Medulla oblongata (tissue), 1 donor: ENCODE measurements at regions not wholly inside any gene's neighbourhood (a gene's known extent, or its start where the extent isn't known, plus 50 kb on each side); places are given as distances from the start of the nearest gene placed in this dataset.
"Not testable (repeated sequence)": the region's sequence is repeated elsewhere in the genome, so short reads cannot be mapped to it uniquely, and the experiment has no call there.

Experiments
- DNase-seq: peaks from one replicate; pipeline ENCODE4 v3.0.0-alpha.2; 2015; ENCODE audit errors: extremely low spot score

DNA sequence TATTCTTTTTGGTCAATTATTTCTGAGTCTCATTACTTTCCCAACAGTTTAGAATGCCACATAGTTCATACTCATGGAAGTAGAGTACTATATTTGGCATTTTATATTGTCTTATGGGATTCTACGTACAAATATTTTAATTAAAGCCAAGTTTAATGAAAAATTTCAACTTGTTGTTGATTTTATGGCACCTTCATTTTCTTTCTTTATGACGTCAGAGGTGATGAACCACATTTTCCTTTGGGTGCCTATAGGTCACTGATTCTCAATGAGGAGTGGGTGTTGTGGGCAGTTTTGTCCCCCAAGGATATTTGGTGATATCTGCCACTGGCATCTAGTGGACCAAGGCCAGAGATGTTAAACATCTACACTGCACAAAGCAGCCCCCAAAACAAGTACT lies 1071.3 kb downstream of the NXPH1 start:
- no peak for DNase-seq

DNA sequence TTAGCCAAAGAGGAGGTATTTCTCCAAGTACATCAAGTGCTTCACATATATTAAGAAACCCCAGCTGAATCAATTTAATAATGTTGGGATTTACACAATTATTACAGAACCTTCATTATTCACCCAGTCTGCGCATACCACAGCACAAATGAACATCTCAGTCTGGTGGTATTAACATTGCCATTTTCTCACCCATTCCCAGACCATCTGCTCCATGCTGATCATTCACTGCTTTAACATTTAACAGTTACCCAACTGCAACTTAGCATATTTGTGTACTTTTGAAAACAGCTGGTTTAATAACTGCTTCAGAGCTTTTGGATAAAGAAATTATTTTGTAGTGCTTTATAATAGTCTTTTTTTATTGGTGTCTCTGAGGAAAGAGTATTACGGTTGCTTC lies 1072.1 kb downstream of the NXPH1 start:
- DNase-seq, result no peak

DNA sequence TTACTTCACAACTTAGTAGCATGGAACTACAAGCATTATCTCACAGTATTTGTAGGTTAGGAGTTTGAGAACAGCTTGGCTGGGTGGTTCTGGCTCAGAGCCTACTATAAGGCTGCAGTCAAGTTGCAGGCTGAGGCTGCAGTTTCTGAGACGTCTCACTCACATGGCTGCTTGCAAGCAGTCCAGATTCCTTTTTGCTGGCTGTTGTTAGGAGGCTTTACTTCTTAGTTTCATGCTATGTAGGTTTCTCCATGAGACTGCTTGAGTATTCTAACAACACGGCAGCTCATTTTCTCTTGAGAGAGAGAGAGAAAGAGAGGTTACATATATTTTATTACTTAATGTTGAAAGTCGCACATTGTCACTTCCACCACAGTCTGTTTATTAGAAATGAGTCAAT lies 1073.9 kb downstream of the NXPH1 start:
- DNase-seq, result no peak

DNA sequence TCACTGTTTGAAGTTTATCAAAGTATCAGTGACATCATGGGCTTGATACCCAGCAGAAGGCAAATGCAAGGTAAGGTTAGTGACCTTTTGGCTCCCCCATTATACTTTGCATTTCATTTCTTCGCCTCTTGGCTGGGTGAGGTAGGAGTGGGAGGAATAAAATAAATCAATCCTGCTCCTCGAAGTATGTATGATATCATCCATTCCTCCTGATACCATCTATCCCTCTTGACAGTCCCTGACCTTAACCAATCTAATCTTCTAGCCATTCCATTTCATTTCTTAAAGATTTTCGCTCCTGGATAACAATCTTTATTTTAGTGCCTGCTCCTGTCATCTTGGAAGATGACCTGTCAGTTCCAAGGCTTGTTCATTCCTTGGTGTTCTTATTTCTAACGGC lies 1083.3 kb downstream of the NXPH1 start:
- DNase-seq, result no peak

DNA sequence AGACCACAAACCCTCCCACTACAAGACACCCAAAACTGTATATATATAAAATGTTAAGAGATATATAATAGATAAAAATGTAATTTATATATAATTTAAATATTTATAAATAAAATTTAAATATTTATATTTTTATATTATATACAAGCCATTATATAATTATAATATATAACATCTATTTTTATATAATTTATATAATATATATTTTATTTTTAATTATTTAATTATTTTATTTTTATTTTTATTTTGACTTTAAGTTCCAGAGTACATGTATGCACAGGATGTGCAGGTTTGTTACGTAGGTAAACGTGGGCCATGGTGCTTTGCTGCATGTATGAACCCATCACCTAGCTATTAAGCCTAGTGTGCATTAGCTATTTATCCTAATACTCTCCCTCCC lies 1090.2 kb downstream of the NXPH1 start:
- DNase-seq, result no peak

- not testable (repeated sequence) for DNase-seq
These were observed 1119.0 kb downstream of the NXPH1 start for GRCh38 chr7:9552431-9552830.

DNA sequence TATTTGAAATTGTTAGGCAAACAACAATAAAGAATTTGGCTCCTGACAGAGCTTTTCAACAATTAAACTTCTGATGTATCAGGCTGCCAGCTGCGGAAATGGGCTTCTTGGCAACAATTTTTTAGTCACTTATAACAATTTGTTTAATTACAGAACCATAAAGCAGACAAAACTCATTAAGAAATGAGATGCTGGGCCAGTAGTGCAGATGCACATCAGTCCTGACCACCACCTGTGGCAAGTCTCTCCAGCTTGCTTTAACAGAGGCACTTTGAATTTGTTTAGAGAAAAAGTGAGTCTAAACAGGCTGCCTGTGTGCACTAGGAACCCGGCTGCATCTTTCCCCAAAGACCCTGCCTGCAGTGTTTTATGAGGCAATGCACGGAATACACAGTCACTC lies 1124.4 kb downstream of the NXPH1 start:
- no peak for DNase-seq

DNA sequence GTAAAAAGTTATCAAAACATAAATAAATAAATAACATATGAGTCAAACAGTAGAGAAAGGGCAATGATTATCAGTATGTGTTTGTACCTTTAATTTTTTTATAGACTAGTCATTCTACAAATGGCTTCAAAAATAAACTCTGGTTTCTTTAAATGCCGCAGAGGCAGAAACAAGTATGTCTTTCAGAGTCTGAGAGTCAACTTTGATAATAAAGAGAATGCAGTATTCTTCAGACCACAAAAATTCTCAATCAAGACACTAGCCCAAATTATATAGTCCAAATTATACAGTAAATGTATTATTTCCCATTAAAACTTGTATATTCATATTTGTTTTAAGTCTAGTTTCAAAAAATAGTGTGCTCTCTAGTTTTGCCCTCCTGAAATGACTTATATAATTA lies 1142.3 kb downstream of the NXPH1 start:
- no peak for DNase-seq

GRCh38 chr7:9582824-9583223 lies 1149.4 kb downstream of the NXPH1 start:
- DNase-seq, result no peak

DNA sequence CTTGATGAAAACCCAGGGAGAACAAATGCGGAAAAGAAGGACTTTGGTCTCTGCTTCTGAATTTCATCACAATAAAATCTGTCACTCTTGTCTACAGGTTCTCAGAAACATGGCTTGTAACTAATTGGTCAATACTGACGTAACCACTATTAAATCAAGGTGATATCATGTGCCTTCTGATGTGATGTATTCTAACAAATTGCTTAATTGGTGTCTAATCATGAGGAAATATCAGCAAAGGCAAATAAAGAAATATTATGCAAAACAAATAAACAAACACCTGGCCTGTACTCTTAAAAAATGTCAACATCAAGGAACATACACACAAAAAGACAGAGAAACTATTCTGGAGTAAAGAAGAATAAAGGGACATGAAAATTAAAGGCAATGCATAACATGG lies 1165.0 kb downstream of the NXPH1 start:
- DNase-seq, result no peak

DNA sequence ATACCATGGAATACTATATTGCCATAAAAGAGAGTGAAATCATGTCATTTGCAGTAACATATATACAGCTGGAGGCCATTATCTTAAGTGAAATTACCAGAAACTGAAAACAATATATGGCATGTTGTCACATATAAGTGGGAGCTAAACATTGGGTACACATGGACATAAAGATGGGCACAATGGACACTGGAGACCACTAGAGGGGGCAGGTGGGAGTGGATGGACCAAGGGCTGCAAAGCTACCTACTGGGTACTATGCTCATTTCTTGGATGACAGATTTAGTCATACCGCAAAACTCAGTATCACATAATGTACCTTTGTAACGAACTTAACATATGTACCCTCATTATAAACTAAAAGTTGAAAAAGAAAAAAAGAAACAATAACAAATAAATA lies 1167.6 kb downstream of the NXPH1 start:
- no peak for DNase-seq

- DNase-seq, result no peak
These were observed 1169.9 kb downstream of the NXPH1 start for GRCh38 chr7:9603291-9603690.

GRCh38 chr7:9608560-9608959 lies 1175.2 kb downstream of the NXPH1 start:
- no peak for DNase-seq

GRCh38 chr7:9620899-9621298 lies 1187.5 kb downstream of the NXPH1 start:
- not testable (repeated sequence) for DNase-seq

DNA sequence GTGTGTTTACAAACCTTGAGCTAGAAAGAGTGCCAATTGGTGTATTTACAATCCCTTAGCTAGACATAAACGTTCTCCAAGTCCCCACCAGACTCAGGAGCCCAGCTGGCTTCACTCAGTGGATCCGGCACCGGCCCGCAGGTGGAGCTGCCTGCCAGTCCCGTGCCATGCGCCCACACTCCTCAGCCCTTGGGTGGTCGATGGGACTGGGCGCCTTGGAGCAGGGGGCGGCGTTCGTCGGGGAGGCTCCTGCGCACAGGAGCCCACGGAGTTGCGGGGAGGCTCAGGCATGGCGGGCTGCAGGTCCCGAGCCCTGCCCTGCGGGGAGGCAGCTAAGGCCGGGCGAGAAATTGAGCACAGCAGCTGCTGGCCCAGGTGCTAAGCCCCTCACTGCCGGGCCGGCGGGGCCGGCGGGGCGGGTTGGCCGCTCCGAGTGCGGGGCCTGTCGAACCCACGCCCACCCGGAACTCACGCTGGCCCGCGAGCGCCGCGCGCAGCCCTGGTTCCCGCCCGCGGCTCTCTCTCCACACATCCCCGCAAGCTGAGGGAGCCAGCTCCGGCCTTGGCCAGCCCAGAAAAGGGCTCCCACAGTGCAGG lies 1188.0 kb downstream of the NXPH1 start:
- not testable (repeated sequence) for DNase-seq

GRCh38 chr7:9621927-9622326 lies 1188.5 kb downstream of the NXPH1 start:
- no peak for DNase-seq

DNA sequence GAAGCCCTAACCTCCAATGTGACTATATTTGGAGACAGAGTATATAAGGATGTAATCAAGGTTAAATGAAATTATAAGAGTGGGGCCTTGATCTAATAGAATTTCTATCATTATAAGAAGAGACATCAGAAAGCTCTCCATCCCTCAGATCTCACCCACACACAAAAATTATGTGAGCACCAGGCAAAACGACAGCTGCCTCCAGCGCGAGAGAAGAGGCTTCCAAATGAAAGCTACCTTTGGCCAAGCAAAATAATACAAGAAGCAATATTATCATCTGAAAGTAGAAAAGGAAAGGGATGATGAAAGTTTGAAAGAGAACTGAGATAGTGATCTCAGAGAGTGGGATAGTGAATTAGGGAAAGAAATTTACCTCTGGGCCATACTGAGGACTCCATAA lies 1192.5 kb downstream of the NXPH1 start:
- DNase-seq, result no peak

DNA sequence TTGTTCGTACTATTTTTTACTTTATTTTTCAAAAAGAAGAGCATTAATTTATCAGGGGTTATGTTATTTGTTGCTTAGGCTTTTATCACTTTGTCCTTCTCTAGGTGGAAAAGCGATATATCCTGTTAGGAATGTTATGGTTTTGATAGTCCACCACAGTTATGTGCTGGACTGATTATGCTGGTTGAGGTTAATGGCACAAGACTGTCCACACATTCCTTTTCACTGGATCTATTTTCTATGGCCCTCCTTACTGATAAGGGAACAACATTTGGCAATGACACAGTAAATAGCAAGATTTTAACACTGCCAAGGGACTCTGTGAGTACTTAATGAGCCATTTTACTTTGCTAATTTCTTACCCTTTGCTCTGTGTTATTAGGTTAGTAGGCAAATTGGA lies 1212.3 kb downstream of the NXPH1 start:
- no peak for DNase-seq

DNA sequence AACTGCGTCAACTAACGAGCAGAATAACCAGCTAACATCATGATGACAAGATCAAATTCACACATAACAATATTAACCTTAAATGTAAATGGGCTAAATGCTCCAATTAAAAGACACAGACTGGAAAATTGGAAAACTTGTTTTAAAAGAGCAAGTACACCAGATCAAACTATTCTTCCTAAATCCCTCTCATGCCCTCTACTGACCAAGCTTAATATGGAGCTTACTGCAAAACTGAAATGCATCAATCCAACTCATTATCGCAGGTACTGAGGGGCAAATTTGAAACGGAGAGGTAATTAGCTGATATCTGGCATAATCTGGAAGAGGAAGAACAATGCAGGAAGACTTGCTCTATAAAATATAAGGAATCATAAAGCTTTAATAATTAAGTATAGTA lies 1223.8 kb downstream of the NXPH1 start:
- DNase-seq, result no peak

DNA sequence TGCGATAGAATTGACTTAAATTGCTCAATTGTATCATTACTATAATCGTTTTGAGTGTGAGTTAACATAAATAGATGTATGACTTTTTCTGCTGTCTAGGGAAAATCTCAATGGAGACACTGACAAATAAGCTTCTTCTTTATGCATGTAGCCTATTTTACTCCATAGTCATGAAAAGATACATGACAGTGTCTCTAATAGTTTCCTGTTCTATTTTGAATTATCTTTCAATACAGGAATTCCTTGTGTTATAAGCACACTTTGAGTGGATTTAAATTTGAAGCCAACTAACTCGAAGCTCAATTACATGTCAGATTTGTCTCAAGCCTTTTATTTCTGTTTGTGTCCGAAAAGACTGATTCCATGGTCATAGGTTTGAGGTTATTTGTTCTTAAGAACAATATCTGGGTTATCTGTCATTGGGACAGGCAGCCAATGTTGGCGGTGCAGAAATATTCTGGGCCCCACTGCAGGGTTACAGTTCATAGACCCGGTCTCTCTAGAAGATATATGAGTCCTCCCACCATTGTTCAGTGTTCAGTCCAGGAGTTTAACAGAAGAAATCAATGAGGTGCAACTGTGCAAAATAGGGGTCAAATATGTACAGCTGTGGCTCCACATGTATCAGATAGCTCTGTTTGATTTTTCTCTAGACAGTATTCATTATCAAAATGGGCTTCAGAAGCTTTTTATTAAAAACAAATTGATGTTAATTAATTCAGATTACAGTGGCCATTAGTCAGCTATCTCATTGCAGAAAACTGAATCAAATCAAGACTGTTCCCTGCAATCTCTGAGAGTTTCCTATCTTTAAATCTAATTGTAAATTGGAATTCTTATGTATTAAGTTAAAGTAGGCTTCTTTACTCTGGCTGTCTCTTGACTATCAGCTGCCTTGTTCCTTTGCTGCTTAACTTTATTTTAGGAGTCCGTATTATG lies 1238.8 kb downstream of the NXPH1 start:
- no peak for DNase-seq

- DNase-seq, result no peak
These were observed 1247.3 kb downstream of the NXPH1 start for GRCh38 chr7:9680713-9681112.

- no peak for DNase-seq
These were observed 1247.9 kb downstream of the NXPH1 start for GRCh38 chr7:9681284-9681683.

- DNase-seq, result no peak
These were observed 1257.9 kb downstream of the NXPH1 start for GRCh38 chr7:9691286-9691685.
